ENCODE measurements at regions not wholly inside any gene's neighbourhood (a gene's known extent, or its start where the extent isn't known, plus 50 kb on each side); places are given as distances from the start of the nearest gene placed in this dataset.

DNA sequence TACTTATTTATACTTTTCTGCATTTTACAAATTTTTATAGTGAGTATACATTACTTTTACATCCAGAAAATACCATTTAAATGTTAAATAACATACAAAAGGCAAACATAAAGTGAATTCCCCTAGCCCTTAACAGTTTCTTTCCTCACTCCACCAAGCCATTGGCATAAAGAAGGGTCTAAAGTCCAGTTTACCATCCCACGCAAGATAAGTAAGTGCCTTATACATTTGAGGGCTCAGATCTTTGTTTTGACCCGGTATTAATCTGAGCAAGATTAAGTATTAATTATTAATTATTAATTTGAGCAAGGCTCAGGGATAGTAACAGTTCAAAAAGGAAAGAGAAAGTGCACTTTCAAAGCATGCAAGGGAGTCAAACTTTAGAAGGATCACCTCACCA, 182.9 kb downstream of the DICER1 start:
- no peaks in the 10 kb centered on the region for H3K36me3 Mint-ChIP-seq (ENCODE audit: low read depth)
- no peaks in the 10 kb centered on the region for H3K27me3 ChIP-seq (ENCODE audit: insufficient read depth)
- no peaks in the 10 kb centered on the region for H3K27me3 Mint-ChIP-seq (ENCODE audit: insufficient read depth, low read depth, poor library complexity)
- DNase-seq (ENCODE audit: low spot score) (no peak), ATAC-seq (no peak)
- no peak overlapping the region for H3K4me2 ChIP-seq
- H2AFZ ChIP-seq: no peak overlapping the region
- no peaks in the 10 kb centered on the region for H3K79me2 ChIP-seq (replicated peaks; ENCODE audit: insufficient read depth)
- H3K4me3 ChIP-seq: no peak overlapping the region
- no peaks in the 10 kb centered on the region for H3K36me3 ChIP-seq (ENCODE audit: insufficient read depth)
- H3K9me2 ChIP-seq (ENCODE audit: insufficient read depth): no peaks in the 10 kb centered on the region
- TF ChIP-seq, protein P1, sequence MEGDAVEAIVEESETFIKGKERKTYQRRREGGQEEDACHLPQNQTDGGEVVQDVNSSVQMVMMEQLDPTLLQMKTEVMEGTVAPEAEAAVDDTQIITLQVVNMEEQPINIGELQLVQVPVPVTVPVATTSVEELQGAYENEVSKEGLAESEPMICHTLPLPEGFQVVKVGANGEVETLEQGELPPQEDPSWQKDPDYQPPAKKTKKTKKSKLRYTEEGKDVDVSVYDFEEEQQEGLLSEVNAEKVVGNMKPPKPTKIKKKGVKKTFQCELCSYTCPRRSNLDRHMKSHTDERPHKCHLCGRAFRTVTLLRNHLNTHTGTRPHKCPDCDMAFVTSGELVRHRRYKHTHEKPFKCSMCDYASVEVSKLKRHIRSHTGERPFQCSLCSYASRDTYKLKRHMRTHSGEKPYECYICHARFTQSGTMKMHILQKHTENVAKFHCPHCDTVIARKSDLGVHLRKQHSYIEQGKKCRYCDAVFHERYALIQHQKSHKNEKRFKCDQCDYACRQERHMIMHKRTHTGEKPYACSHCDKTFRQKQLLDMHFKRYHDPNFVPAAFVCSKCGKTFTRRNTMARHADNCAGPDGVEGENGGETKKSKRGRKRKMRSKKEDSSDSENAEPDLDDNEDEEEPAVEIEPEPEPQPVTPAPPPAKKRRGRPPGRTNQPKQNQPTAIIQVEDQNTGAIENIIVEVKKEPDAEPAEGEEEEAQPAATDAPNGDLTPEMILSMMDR (conservative IDR thresholded peaks at IDR 0.05; ENCODE audit: low read depth in 2 of 2): no peak
- TF ChIP-seq JUNB (IDR thresholded peaks at IDR 0.05; ENCODE audit: unreplicated experiment) (no peak), ZNF331 (CRISPR knock-in tag; IDR thresholded peaks at IDR 0.05; ENCODE audit: low read depth) (no peak), NANOG (IDR thresholded peaks at IDR 0.05; ENCODE audit: borderline replicate concordance) (no peak), POLR2AphosphoS5 (IDR thresholded peaks at IDR 0.05; ENCODE audit: low read depth) (no peak), EZH2phosphoT487 (IDR thresholded peaks at IDR 0.05; ENCODE audit: unreplicated experiment) (no peak), ZNF114 (CRISPR knock-in tag; IDR thresholded peaks at IDR 0.05) (no peak), STAT1 (IDR thresholded peaks at IDR 0.05; ENCODE audit: unreplicated experiment) (no peak), CREB1 (CRISPR knock-in tag; IDR thresholded peaks at IDR 0.05; ENCODE audit: low read depth) (no peak), EZH2 (IDR thresholded peaks at IDR 0.05; ENCODE audit: low read depth, unreplicated experiment) (no peak)
- TF ChIP-seq, protein P2, sequence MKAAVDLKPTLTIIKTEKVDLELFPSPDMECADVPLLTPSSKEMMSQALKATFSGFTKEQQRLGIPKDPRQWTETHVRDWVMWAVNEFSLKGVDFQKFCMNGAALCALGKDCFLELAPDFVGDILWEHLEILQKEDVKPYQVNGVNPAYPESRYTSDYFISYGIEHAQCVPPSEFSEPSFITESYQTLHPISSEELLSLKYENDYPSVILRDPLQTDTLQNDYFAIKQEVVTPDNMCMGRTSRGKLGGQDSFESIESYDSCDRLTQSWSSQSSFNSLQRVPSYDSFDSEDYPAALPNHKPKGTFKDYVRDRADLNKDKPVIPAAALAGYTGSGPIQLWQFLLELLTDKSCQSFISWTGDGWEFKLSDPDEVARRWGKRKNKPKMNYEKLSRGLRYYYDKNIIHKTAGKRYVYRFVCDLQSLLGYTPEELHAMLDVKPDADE (IDR thresholded peaks at IDR 0.05): no peak
- TF ChIP-seq, protein P3, sequence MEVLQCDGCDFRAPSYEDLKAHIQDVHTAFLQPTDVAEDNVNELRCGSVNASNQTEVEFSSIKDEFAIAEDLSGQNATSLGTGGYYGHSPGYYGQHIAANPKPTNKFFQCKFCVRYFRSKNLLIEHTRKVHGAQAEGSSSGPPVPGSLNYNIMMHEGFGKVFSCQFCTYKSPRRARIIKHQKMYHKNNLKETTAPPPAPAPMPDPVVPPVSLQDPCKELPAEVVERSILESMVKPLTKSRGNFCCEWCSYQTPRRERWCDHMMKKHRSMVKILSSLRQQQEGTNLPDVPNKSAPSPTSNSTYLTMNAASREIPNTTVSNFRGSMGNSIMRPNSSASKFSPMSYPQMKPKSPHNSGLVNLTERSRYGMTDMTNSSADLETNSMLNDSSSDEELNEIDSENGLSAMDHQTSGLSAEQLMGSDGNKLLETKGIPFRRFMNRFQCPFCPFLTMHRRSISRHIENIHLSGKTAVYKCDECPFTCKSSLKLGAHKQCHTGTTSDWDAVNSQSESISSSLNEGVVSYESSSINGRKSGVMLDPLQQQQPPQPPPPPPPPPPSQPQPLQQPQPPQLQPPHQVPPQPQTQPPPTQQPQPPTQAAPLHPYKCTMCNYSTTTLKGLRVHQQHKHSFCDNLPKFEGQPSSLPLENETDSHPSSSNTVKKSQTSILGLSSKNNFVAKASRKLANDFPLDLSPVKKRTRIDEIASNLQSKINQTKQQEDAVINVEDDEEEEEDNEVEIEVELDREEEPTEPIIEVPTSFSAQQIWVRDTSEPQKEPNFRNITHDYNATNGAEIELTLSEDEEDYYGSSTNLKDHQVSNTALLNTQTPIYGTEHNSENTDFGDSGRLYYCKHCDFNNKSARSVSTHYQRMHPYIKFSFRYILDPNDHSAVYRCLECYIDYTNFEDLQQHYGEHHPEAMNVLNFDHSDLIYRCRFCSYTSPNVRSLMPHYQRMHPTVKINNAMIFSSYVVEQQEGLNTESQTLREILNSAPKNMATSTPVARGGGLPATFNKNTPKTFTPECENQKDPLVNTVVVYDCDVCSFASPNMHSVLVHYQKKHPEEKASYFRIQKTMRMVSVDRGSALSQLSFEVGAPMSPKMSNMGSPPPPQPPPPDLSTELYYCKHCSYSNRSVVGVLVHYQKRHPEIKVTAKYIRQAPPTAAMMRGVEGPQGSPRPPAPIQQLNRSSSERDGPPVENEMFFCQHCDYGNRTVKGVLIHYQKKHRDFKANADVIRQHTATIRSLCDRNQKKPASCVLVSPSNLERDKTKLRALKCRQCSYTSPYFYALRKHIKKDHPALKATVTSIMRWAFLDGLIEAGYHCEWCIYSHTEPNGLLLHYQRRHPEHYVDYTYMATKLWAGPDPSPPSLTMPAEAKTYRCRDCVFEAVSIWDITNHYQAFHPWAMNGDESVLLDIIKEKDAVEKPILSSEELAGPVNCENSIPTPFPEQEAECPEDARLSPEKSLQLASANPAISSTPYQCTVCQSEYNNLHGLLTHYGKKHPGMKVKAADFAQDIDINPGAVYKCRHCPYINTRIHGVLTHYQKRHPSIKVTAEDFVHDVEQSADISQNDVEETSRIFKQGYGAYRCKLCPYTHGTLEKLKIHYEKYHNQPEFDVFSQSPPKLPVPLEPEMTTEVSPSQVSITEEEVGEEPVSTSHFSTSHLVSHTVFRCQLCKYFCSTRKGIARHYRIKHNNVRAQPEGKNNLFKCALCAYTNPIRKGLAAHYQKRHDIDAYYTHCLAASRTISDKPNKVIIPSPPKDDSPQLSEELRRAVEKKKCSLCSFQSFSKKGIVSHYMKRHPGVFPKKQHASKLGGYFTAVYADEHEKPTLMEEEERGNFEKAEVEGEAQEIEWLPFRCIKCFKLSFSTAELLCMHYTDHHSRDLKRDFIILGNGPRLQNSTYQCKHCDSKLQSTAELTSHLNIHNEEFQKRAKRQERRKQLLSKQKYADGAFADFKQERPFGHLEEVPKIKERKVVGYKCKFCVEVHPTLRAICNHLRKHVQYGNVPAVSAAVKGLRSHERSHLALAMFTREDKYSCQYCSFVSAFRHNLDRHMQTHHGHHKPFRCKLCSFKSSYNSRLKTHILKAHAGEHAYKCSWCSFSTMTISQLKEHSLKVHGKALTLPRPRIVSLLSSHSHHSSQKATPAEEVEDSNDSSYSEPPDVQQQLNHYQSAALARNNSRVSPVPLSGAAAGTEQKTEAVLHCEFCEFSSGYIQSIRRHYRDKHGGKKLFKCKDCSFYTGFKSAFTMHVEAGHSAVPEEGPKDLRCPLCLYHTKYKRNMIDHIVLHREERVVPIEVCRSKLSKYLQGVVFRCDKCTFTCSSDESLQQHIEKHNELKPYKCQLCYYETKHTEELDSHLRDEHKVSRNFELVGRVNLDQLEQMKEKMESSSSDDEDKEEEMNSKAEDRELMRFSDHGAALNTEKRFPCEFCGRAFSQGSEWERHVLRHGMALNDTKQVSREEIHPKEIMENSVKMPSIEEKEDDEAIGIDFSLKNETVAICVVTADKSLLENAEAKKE (CRISPR knock-in tag; IDR thresholded peaks at IDR 0.05): no peak
- TF ChIP-seq, protein P4, sequence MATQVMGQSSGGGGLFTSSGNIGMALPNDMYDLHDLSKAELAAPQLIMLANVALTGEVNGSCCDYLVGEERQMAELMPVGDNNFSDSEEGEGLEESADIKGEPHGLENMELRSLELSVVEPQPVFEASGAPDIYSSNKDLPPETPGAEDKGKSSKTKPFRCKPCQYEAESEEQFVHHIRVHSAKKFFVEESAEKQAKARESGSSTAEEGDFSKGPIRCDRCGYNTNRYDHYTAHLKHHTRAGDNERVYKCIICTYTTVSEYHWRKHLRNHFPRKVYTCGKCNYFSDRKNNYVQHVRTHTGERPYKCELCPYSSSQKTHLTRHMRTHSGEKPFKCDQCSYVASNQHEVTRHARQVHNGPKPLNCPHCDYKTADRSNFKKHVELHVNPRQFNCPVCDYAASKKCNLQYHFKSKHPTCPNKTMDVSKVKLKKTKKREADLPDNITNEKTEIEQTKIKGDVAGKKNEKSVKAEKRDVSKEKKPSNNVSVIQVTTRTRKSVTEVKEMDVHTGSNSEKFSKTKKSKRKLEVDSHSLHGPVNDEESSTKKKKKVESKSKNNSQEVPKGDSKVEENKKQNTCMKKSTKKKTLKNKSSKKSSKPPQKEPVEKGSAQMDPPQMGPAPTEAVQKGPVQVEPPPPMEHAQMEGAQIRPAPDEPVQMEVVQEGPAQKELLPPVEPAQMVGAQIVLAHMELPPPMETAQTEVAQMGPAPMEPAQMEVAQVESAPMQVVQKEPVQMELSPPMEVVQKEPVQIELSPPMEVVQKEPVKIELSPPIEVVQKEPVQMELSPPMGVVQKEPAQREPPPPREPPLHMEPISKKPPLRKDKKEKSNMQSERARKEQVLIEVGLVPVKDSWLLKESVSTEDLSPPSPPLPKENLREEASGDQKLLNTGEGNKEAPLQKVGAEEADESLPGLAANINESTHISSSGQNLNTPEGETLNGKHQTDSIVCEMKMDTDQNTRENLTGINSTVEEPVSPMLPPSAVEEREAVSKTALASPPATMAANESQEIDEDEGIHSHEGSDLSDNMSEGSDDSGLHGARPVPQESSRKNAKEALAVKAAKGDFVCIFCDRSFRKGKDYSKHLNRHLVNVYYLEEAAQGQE (IDR thresholded peaks at IDR 0.05; ENCODE audit: unreplicated experiment): no peak
- H3F3A ChIP-seq (replicated peaks; ENCODE audit: low read depth): no peaks in the 10 kb centered on the region
- H3K4me1 Mint-ChIP-seq: no peaks in the 10 kb centered on the region
- no peak overlapping the region for H3K27ac Mint-ChIP-seq
- peaks cover 2% of the 10 kb centered on the region; the same call in 1 of the 3 replicates for H3K9me3 Mint-ChIP-seq
- no peak overlapping the region for H3K27ac ChIP-seq (ENCODE audit: low read depth)
- no peak overlapping the region for H3K4me3 Mint-ChIP-seq
- no peaks in the 10 kb centered on the region for H3K4me1 ChIP-seq (ENCODE audit: insufficient read depth)
- 0 out of 2 replicates have a peak, but pooled peaks cover 4% of the 10 kb centered on the region for H4K20me1 ChIP-seq (replicated peaks; ENCODE audit: insufficient read depth)
